C1 segment of cervical spinal cord (tissue), 14 donors: ENCODE measurements at regions not wholly inside any gene's neighbourhood (a gene's known extent, or its start where the extent isn't known, plus 50 kb on each side); places are given as distances from the start of the nearest gene placed in this dataset.
"Not testable (repeated sequence)": the region's sequence is repeated elsewhere in the genome, so short reads cannot be mapped to it uniquely, and the experiment has no call there.

ENCODE experiments used
- DNase-seq, 14 donors: peaks; one replicate each; lab custom pipeline; 2025; lab: John Stamatoyannopoulos, UW

DNA sequence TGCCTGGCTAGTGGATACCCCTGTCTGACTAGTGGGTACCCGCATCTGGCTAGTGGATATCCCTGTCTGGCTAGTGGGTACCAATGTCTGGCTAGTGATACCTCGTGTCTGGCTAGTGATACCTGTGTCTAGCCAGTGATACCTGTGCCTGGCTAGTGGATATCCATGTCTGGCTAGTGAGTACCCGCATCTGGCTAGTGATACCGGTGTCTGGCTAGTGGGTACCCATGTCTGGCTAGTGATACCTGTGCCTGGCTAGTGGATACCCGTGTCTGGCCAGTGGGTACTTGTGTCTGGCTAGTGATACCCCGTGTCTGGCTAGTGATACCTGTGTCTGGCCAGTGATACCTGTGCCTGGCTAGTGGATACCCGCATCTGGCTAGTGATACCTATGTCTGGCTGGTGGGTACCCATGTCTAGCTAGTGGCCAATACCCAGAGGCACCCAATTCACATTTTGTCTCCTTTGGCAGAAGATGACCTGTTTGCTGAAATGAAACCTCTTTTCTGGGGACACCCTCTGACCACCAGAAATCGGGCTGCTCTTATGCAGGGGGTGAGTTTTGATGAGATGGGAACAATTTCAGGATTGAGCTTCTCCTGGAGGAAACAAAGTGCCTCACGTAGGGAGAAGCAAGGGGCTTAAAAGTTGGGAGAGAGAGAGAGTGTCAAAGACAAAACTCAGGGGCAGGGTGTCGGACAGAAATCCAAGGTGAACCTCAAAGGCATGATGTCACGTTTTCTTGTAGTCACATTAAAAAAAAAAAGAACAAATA lies 63.4 kb downstream of the SMIM38 start:
- no peak for DNase-seq

DNA sequence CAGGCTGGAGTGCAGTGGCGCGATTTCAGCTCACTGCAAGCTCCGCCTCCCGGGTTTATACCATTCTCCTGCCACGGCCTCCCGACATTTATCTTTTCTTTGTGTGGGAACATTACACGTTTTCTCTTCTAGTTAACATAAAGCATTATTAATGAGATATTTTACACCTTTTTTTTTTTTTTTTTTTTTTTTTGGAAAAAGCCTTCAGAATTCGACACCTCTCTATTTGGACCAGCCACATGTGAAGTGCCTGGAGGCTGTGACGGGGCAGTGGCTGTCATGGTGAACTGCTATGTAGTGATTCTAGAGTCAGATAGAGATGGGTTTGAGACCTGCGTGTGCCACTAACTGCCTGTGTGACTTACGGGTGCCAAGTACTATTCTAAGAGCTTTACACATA lies 64.3 kb downstream of the SMIM38 start:
- no peak for DNase-seq

DNA sequence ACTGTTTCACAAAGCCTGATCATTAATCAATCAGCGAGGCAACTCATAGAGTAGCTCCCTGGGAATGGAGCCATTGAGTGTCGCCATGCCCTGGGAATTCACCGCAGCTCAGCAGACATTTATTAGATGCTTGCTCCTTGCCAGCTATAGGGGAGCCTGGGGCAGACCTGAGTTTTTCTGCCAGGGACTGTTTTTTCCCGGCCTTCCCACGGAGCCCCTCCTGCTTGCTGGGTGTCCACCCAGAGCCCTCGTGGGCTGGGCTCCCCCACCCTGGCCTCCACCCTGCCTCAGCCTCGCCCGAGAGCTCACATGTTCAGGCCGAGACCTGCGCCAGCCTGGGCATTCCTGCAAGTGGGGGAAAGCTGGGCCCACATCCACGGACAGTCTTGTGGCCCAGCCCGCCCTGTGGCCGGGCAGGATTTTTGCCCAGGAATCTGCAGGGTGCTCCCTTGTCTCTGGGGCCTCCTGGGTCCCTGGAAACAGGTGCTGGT lies 64.9 kb downstream of the SMIM38 start:
- peak in 7 of 14 donors; percentile 13 to 52 (median 32) for DNase-seq

DNA sequence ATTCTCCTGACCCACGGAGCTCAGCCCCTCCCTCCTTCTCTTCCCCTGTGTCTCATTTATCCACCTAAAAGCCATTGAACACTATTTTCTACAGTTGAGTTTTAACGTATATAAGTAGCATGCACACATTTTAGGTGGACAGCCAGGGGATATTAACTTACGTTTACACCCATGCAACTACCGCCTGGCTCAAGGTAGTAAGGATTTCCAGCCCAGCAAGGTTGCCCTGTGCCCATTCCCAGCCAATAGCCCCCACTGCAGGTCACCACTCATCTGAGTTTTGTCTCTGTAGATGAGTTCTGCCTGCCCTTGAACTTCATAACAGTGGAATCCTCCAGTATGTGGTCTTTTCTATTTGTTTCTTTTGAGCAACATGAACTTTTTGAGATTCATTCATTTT lies 65.4 kb downstream of the SMIM38 start:
- DNase-seq = no peak

DNA sequence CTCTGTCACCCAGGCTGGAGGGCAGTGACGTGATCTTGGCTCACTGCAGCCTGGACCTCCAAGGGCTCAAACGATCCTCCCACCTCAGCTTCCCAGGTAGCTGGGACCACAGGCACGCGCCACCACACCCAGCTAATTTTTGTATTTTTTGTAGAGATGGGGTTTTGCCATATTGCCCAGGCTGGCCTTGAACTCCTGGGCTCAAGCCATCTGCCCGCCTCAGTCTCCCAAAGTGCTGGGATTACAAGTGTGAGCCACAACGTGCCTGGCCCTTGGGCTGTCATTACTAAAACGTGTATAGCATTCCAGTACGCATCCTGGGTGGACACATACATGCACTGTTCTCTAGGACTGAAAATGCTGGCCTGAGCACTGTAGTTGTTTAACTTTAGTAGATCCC lies 65.9 kb downstream of the SMIM38 start:
- DNase-seq = not testable (repeated sequence)

DNA sequence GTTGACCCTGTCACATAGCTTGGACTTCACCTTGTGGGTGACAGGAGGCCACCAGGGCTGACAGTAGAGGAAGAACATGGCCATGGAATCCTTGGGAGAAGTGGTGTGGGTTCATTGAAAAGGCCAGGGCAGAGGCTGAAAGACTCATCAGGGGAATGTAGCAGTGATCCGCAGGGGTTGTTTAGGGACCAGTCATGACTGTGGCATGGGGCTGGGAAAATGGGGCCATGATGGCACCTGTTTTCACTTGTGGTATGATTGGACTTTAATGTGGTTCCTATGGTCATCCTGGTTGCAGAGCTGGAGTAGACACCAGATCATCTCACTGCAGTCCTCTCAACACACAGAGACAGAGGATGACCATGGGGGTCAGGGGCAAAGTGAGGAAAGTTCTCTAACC lies 66.7 kb upstream of the MYEOV start:
- no peak for DNase-seq

DNA sequence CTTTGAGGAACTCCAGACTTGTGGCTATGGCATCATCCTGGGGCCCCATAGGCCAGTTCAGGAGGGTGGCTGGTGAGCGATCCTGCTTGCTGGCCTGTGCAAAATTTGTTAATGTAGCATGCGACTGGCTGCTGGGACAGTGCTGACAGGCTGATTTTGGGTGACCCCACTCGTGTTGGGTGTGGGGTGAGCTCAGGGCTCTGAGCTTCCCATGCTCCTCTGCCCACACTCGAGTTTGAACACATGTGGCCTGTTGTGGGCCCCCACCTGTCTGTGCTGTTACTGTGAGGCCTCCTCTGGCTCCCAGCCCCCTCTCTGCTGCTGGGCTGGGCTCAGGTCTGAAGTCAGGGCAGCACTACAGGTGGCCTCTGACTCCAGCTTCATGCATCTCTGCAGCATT lies 64.4 kb upstream of the MYEOV start:
- no peak for DNase-seq

DNA sequence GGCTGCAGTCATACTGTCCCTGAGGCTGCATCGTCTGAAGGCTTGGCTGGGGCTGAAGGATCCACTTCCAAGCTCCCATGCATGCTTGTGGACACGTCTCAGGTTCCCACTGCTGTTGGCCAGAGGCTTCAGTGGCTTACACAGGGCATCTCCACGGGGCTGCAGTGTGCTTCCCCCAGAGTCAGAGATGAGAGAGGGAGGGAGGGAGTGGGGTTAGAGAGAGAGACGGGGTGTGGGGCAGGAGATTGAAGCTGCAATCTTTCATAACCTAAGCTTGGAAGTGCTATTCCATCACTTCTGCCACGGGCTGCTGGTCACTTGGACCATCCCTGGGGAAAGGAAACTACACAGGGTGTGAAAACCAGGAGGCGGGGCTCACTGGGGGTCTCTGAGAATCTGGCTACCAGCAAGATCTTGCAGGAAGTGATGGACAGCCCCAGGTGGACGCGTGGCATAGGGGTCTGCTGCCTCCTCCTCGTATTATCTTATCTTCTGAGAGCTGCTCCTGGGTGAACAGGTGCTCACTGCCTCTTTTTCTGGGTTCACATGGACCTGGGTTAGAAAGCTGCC lies 63.0 kb upstream of the MYEOV start:
- no peak for DNase-seq

DNA sequence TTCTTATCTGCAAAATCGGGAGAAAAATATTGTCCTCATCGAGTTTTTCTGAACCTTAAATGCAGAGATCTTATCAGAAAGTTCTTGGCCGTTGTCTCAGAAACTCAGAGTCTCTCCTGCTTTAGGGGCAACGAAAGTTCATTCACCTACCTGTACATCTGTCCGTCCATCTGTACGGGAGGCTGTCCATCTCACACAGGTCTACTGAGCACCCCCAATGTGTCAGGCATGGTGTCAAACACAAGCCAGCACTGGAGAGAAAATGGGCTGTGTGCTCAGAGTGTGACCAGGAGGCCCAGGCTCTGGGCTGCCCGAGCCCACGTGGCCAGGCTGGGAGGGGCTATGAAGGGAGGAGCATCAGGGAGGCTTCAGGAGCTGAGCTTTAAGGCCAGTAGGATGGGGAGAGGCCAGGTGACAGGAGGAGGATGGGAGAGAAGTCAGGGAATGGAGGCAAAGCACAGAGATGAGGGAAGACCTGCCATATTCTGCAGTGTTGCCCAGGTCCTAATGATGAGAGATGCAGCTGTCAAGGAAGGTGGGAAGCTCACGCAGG lies 62.4 kb upstream of the MYEOV start:
- DNase-seq = no peak

DNA sequence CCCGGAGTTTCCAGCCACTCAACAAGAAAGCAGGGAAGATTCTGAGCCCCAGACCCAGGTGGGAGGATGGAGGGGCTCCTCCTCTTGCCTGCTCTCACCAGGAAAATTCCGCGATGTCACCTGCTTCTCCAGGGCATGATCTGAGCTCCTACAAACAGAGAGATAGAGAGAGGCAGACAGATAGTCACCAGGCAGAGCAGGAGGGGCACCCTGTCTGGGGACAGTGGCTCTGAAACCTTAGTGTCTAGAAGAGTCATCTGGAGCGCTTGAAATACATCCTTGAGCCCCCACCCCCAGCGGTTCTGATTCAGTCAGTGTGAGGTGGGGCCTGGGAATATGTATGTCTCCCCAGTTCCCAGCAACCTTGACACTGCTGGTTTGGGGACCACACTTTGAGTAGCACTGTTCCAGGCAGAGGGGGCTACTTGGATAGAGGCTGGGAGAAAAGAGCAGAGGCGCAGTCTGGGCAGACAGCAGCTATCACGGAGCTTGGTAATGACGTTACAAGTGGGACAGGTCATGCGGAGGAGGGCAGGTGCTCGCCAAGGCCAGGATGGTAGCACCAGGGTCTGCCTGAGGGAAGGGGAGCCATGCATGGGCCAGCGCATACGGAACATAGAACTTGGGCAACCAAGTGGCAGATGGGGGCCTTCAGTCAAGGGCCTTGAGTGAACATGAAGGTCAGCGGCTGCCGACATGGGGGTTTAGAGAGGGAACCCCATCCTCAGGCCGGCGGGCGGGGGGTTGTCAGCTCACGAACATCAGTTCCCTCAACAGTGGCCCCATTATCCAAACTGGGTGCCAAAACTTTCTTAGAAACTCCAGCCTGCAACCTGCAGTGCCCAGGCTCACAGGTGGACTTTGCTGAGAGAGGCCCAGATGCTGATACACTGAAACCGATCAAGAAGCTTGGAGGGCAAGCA lies 60.9 kb upstream of the MYEOV start:
- DNase-seq = no peak

DNA sequence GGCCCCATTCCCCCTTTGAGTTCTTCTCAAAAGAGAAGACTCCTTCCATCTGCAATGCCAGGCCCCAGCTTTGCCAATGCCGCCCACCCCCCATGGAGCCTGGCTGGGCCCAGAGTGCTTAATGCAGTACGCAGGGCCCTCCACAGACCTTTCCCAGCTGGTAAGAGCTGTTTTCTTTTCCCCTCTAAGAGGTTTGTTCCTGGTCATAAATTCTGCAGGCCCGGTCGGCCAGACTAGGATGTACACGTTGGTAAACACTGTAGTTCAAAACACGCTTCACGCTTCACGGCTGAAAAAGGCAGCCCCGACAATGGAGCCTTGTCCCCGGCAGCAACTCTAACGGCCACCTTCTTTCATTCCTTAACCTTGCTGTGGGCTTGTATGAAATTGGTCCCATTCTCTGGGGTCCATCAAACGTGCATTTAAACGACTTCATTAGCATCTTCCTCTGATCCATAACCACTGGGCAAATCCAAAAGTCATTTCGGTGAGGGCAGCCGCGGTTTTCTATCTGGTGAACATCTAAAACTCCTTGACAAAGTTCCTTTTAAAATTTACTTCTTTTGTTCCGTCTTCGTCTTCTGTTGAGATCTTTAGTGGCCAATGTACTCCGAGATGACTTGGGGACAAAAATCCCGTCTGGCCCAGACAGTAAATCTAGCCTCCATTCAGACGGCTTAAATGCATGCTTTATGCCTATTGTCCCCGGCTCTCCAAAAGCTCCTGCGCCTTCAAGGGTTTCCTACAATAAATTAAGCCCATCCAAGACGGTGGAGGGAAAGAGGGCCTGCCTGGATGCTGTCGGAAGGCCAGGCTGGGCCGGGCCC lies 60.0 kb upstream of the MYEOV start:
- DNase-seq = no peak

DNA sequence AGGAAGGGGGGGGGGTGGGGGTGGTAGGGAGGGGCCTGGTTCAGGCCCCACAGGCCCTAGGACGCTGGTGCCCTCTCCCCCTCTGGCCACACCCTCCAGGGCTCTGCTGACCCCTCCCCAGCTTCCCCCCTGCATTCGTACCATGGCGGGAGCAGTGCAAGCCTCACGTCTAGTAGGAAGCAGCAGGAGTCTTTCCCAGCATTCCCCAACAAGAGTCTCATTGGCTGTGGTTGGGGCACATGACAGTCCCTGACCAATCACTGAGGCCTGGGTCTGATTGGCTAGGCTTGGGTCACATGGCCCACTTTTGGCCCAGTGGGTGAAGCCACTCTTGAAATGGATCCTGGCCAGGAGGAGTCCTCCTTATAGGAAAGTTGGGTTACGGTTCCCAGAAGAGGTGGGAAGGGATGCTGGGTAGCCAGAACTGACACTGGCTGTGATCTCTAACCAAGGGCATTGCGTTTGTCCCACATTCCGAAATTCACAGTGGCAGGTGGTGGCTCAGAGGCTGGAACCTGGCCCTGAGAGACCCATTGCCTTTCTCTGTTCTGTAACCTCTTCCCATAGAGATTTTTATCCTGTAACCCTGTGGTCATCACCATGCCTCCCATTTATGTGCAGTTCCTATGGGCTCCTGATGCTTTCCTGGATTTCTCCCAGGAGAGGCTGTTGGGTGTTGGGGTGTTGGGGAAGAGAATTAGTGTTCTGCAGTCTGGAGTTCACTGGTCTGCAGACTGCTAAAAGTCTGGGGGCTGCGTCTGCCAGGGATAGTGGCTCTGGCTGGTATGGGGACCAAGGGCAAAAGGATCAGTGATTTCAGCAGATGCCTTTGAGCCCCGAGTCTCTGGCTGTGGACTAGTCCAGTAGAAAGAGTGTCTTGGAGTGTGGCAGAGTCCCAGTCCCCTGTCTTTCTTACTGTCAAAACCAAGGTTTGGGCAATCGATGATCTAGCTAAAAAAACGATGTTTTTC lies 58.9 kb upstream of the MYEOV start:
- DNase-seq = no peak

DNA sequence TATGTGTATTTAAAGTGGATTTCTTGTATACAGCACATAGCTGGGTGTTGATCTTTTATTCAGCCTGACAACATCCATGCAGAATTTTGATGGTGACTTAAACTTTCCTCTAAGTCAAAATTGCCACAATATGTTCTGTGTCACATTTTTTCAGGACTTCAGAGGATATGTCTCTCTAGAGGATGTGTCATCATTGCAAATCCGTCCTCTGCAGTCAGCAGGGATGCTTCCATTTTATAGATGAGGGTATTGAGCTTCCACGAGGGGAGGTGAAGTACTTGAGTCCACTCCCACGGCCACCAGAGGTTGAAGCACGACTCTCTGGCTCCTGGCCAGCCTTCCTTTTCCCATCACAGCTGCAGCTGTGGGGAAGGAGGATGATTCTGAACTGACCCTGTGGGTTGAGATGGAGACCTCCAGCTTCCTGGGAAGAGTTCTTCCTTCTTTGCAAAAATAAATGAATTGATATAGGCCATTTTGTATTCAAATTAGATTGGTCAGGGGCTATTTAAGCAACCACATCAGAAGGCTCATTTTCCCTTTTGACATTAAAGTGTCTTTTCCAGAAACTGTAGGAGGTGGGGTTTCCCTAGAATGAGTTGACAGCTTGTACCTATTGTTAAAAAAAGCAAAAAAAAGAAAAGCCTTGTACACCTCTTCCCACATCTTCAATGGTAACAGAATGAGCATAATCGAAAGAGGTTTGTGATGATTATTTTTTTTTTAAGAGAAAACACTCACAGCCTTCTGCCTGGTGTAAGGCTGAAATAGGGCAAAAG lies 55.2 kb upstream of the MYEOV start:
- no peak for DNase-seq

DNA sequence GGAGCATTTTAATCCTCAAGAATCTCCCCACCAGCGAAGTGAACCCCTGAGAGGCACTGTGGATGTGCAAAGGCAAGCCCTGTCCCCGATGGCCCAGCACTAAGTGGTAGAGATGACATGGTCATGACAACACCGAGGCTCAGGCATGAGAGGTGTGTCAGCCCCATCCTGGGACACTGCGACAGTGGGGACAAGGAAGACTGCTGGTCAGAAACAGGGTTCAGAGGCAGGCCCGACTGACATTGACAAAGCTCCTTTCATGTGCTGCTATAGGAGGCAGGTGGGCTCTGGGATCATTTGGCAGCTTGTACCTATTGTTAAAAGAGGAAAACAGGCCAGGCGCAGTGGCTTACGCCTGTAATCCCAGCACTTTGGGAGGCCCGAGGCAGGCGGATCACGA lies 54.3 kb upstream of the MYEOV start:
- no peak for DNase-seq

DNA sequence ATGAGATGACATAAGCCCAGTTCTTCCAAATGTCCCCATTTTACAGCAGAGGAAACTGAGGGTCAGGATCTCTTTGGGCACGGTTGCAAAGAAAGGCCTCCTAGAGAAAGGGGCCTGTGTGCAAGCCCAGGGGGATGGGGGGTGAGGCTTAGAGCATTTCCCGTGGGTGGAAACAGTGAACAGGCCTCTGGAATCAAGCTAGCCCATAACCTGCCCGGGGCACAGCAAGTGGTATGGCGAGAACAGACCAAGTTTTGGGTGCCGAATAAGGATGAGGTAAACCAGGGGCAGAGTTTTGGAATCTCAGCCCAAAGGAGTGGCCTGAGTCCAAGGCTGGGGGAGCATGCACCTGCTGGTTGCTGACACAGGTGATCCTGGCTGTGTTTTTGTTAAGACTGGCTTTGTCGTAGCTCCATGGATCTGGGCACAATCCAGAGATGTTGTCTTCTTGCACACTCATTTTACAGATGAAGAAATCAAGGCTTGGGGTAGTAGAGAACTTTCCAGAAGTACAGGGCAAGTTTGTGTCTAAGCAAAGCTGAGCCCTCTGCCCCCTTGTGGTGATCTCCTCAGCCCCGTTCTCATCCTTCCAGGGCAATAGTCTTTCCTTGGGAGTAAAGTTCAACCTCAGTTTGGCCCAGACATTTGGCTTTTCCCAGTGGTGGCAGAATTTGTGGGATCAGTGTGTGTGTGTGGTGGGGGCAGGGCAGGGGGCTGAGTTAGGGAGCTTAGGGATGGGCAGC lies 53.5 kb upstream of the MYEOV start:
- DNase-seq = no peak

DNA sequence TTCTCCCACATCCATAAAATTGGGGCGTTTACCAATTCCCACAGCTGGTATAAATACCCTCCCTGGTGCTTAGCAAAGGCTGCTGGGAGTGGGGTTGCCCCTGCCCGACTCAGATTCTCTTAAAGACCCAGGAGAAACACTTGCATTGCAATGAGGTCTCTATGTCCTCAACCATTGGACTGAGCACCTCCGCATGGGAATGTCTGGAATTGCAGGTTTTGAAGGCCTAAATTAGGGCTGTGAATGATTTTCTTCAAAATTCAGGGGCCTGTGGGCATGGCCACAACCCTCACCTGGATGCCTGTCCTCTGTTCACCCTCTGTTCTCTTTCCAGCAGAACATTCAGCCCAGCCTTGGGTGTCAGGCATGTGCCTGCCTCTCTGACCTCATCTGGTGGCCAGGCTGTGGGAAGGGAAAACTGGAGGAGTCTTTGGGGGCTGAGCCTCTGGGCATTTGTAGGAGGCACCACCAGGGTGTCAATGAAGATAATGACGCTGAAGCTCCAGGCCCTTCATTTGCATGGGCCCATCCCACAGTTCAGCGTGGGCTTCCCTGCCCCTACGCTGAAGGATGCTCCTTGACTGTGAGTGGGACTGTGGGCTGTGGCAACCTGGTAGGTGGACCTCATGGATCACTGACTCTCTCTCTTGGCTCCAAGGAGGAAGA lies 52.7 kb upstream of the MYEOV start:
- DNase-seq = no peak

DNA sequence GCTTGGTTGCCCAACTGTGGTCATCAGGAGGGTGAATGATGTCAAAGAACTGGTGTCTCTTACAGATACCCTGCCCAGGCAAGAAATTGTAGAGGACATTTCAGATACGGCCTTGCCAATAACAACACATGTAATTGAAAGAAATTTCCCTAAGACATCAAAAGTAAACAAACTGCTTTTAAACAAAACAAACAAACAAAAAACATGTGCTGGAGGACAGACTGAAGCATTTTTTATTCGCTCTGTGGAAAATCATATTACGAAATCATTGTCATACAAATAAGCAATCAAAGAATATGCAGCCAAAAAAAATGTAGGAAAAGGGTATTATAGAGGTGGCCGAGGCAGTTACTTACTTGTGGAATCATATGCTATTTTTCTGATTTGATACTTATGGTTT lies 52.1 kb upstream of the MYEOV start:
- no peak for DNase-seq
